H9 (cell line): ENCODE measurements at regions not wholly inside any gene's neighbourhood (a gene's known extent, or its start where the extent isn't known, plus 50 kb on each side); places are given as distances from the start of the nearest gene placed in this dataset.

Experiments
- DNase-seq: peaks from one replicate; pipeline ENCODE4 v3.0.0-alpha.2; 2017
- H2AFZ ChIP-seq: one replicate; pipeline ENCODE4 v1.6.1; 2013; ENCODE audit warnings: mild to moderate bottlenecking, low read length, control low read depth, moderate library complexity
- H2AK5ac ChIP-seq: 2 replicates; pipeline ENCODE4 v1.6.1; 2013; ENCODE audit warnings: low read length, control low read depth, mixed read lengths; ENCODE audit not compliant: insufficient read length
- H2BK120ac ChIP-seq: one replicate; pipeline ENCODE4 v1.6.1; 2013; ENCODE audit warnings: low read depth, mild to moderate bottlenecking, low read length, control low read depth, inconsistent platforms; ENCODE audit not compliant: poor library complexity, severe bottlenecking
- H2BK12ac ChIP-seq: 2 replicates; pipeline ENCODE4 v1.6.1; 2013; ENCODE audit warnings: low read length, control low read depth, mixed read lengths, low read depth; ENCODE audit not compliant: insufficient read length
- H2BK15ac ChIP-seq: 2 replicates; pipeline ENCODE4 v1.6.1; 2013; ENCODE audit warnings: low read depth, low read length, control low read depth
- H2BK20ac ChIP-seq: one replicate; pipeline ENCODE4 v1.6.1; 2013; ENCODE audit warnings: low read depth, mild to moderate bottlenecking, low read length, control low read depth, inconsistent platforms; ENCODE audit not compliant: poor library complexity, severe bottlenecking
- H2BK5ac ChIP-seq: 2 replicates; pipeline ENCODE4 v1.6.1; 2013; ENCODE audit warnings: low read length, control low read depth, mixed read lengths; ENCODE audit not compliant: insufficient read length
- H3K14ac ChIP-seq: 2 replicates; pipeline ENCODE4 v1.6.1; 2013; ENCODE audit warnings: low read length, control low read depth; ENCODE audit not compliant: insufficient read depth
- H3K18ac ChIP-seq: 2 replicates; pipeline ENCODE4 v1.6.1; 2013; ENCODE audit warnings: low read depth, mild to moderate bottlenecking, mixed read lengths, low read length, control low read depth; ENCODE audit not compliant: insufficient read length
- H3K23ac ChIP-seq: 2 replicates; pipeline ENCODE4 v1.6.1; 2013; ENCODE audit warnings: low read length, control low read depth, mixed read lengths, low read depth; ENCODE audit not compliant: insufficient read length
- H3K23me2 ChIP-seq: 2 replicates; pipeline ENCODE4 v1.6.1; 2013; ENCODE audit warnings: low read depth, mild to moderate bottlenecking, mixed read lengths, low read length, control low read depth; ENCODE audit not compliant: insufficient read length, poor library complexity, severe bottlenecking
- H3K27ac ChIP-seq: 2 replicates; pipeline ENCODE4 v1.5.1; 2013; ENCODE audit warnings: low read length, control low read depth, mixed read lengths, low read depth; ENCODE audit not compliant: insufficient read length
- H3K27me3 ChIP-seq: 2 replicates; pipeline ENCODE4 v1.6.1; 2013; ENCODE audit warnings: low read length, control low read depth, inconsistent platforms; ENCODE audit not compliant: insufficient read depth
- H3K4ac ChIP-seq: 2 replicates; pipeline ENCODE4 v1.6.1; 2013; ENCODE audit warnings: low read depth, mild to moderate bottlenecking, control low read depth, inconsistent platforms, low read length, moderate library complexity
- H3K4me1 ChIP-seq: 2 replicates; pipeline ENCODE4 v1.6.1; 2013; ENCODE audit warnings: low read length, control low read depth, inconsistent platforms; ENCODE audit not compliant: insufficient read depth
- H3K4me2 ChIP-seq: 2 replicates; pipeline ENCODE4 v1.6.1; 2013; ENCODE audit warnings: low read length, control low read depth, mixed read lengths; ENCODE audit not compliant: insufficient read length, insufficient read depth
- H3K56ac ChIP-seq: 2 replicates; pipeline ENCODE4 v1.6.1; 2013; ENCODE audit warnings: low read depth, mild to moderate bottlenecking, mixed read lengths, low read length, control low read depth; ENCODE audit not compliant: insufficient read length
- H3K79me1 ChIP-seq: 2 replicates; pipeline ENCODE4 v1.6.1; 2013; ENCODE audit warnings: low read depth, mild to moderate bottlenecking, moderate library complexity, low read length, control low read depth, inconsistent platforms; ENCODE audit not compliant: insufficient read depth, poor library complexity, severe bottlenecking
- H3K79me2 ChIP-seq: 2 replicates; pipeline ENCODE4 v1.6.1; 2013; ENCODE audit warnings: low read length, control low read depth, inconsistent platforms; ENCODE audit not compliant: insufficient read depth
- H3K9ac ChIP-seq: 2 replicates; pipeline ENCODE4 v1.6.1; 2013; ENCODE audit warnings: low read length, control low read depth, mixed read lengths; ENCODE audit not compliant: insufficient read length; ENCODE audit errors: extremely low read depth
- H3K9me3 ChIP-seq: one replicate; pipeline ENCODE4 v1.6.1; 2013; ENCODE audit warnings: low read depth, low read length, inconsistent platforms; ENCODE audit not compliant: control insufficient read depth
- H3T11ph ChIP-seq: one replicate; pipeline ENCODE4 v1.6.1; 2013; ENCODE audit warnings: mild to moderate bottlenecking, low read length, control low read depth, inconsistent platforms
- H4K20me1 ChIP-seq: one replicate; pipeline ENCODE4 v1.6.1; 2013; ENCODE audit not compliant: control insufficient read depth, insufficient read length, insufficient read depth
- H4K5ac ChIP-seq: 2 replicates; pipeline ENCODE4 v1.6.1; 2013; ENCODE audit warnings: low read depth, mild to moderate bottlenecking, mixed read lengths, low read length, control low read depth; ENCODE audit not compliant: insufficient read length
- H4K8ac ChIP-seq: replicated peaks from 2 replicates; pipeline ENCODE4 v1.6.1; 2013; ENCODE audit warnings: low read length, control low read depth, mixed read lengths, low read depth; ENCODE audit not compliant: insufficient read length
- H4K91ac ChIP-seq: 2 replicates; pipeline ENCODE4 v1.6.1; 2013; ENCODE audit warnings: low read depth, mild to moderate bottlenecking, moderate library complexity, mixed read lengths, low read length, control low read depth; ENCODE audit not compliant: insufficient read length
- H3K27ac Mint-ChIP-seq, 3 experiments: 2 replicates in 2 of 3; 3 replicates in 1 of 3; pipeline ENCODE4 v1.8.0; 2020 to 2021; ENCODE audit warnings: mixed read lengths in 3 of 3, mild to moderate bottlenecking in 1 of 3, moderate library complexity in 1 of 3
- H3K27me3 Mint-ChIP-seq: 2 replicates; pipeline ENCODE4 v1.8.0; 2021; ENCODE audit warnings: low read depth, mild to moderate bottlenecking, moderate library complexity, mixed read lengths
- H3K36me3 Mint-ChIP-seq, 3 experiments: 2 replicates in 2 of 3; 3 replicates in 1 of 3; pipeline ENCODE4 v1.8.0; 2020 to 2021; ENCODE audit warnings: low read depth in 3 of 3, mixed read lengths in 3 of 3; ENCODE audit not compliant: insufficient read depth in 1 of 3
- H3K4me1 Mint-ChIP-seq, 2 experiments: 2 replicates each; pipeline ENCODE4 v1.8.0; 2020; ENCODE audit warnings: mixed read lengths in 2 of 2
- H3K4me3 Mint-ChIP-seq, 2 experiments: 2 replicates in 1 of 2; 3 replicates in 1 of 2; pipeline ENCODE4 v1.8.0; 2020 to 2021; ENCODE audit warnings: mild to moderate bottlenecking in 2 of 2, mixed read lengths in 2 of 2, moderate library complexity in 1 of 2
- H3K9me3 Mint-ChIP-seq, 2 experiments: 2 replicates in 1 of 2; 3 replicates in 1 of 2; pipeline ENCODE4 v1.8.0; 2020; ENCODE audit warnings: mild to moderate bottlenecking in 2 of 2, mixed read lengths in 2 of 2, moderate library complexity in 1 of 2
- CTCF ChIP-seq: fragments of 200-600 bp; sonication (generic); conservative IDR thresholded peaks from 3 replicates; pipeline ENCODE4 v1.8.0; 2021; ENCODE audit warnings: antibody characterized with exemption, mild to moderate bottlenecking
- WGBS: extraction: QIAGEN DNeasy Blood & Tissue Kit; methylation state at CpG from one replicate; pipeline ENCODE4 v1.1.7; 2013; ENCODE audit warnings: missing lambda C conversion rate, low lambda C conversion rate, mixed read lengths; ENCODE audit not compliant: insufficient read length; ENCODE audit errors: extremely low coverage; 5-methylcytosine and 5-hydroxymethylcytosine counted together

DNA sequence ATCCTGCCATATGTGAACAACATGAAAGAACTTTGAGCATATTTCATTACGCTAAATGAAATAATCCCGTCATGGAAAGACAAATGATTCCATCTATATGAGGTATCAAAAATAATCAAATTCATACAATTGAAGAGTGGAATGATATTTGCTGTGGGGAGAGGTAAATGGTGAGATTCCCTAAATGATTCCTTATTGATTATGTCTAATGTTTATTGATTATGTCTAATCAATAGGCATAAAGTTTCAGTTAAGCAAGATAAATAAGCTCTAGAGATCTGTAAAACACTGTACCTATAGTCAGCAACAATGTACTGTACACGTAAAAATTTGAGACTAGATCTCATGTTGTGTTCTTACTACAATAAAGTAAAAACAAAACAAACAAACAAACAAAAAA lies 85.4 kb upstream of the MEGF10 start:
- Histone ChIP-seq H3K4ac (no peak overlapping the region), H3K14ac (no peak overlapping the region), H2BK5ac (no peak overlapping the region), H3K23ac (no peak overlapping the region), H4K91ac (no peak overlapping the region), H3K79me2 (no peaks in the 10 kb centered on the region), H3K9ac (no peak overlapping the region), H4K8ac (no peak overlapping the region), H2BK15ac (no peak overlapping the region), H3K79me1 (no peaks in the 10 kb centered on the region), H3K56ac (no peak overlapping the region), H2BK120ac (no peak overlapping the region), H4K20me1 (no peaks in the 10 kb centered on the region), H2AK5ac (no peak overlapping the region), H3K4me1 (peaks cover 3% of the 10 kb centered on the region; the same call in 1 of the 2 replicates), H2BK12ac (no peak overlapping the region), H3K9me3 (no peaks in the 10 kb centered on the region), H3K27ac (no peak overlapping the region), H3K18ac (no peak overlapping the region), H2AFZ (no peak overlapping the region), H3K23me2 (no peaks in the 10 kb centered on the region), H4K5ac (no peak overlapping the region), H3K4me2 (no peak overlapping the region), H3K27me3 (no peaks in the 10 kb centered on the region), H2BK20ac (no peak overlapping the region), H3T11ph (no peak overlapping the region)
- Mint-ChIP-seq H3K36me3 (peaks cover 0 to 4% (median 0%) of the 10 kb centered on the region in 3 experiments; a peak in 1 of 7 replicates), H3K27ac (no peak overlapping the region), H3K4me3 (no peak overlapping the region), H3K4me1 (peaks cover 13 to 15% of the 10 kb centered on the region in 2 experiments), H3K9me3 (peaks cover 3 to 7% of the 10 kb centered on the region in 2 experiments; a peak in 3 of 5 replicates), H3K27me3 (peaks cover 1% of the 10 kb centered on the region; the same call in 1 of the 2 replicates)
- no peak for TF ChIP-seq CTCF
- no peak for DNase-seq
- no CpG with 5 or more reads among the region's 3 CpGs for WGBS
